K562 (cell line): ENCODE measurements at regions not wholly inside any gene's neighbourhood (a gene's known extent, or its start where the extent isn't known, plus 50 kb on each side); places are given as distances from the start of the nearest gene placed in this dataset.
A peak's percentile ranks its signal among the peaks of the same experiment; 100 is the strongest.

Source experiments
- CTBP1 ChIP-seq: fragments of 450-650 bp; IDR thresholded peaks from 2 replicates; pipeline ENCODE4 v1.6.1; 2016; ENCODE audit warnings: borderline replicate concordance
- DEAF1 ChIP-seq: fragments of 450-650 bp; formaldehyde crosslinking; IDR thresholded peaks from 2 replicates; pipeline ENCODE4 v1.4.0; 2020; ENCODE audit warnings: mild to moderate bottlenecking, moderate library complexity
- MLX ChIP-seq, 2 experiments: fragments of 450-650 bp in 1 of 2; sonication (generic) in 1 of 2; formaldehyde crosslinking; conservative IDR thresholded peaks; 2 replicates each; pipeline versions ENCODE4 v1.4.0 to v1.8.1; 2020 to 2022; ENCODE audit warnings: mild to moderate bottlenecking in 1 of 2, missing genetic modification reagents in 1 of 2
- RERE ChIP-seq: sonication (generic); formaldehyde crosslinking; IDR thresholded peaks from 2 replicates; pipeline ENCODE4 v1.8.0; 2023; ENCODE audit warnings: missing genetic modification reagents, mild to moderate bottlenecking, borderline replicate concordance
- REST ChIP-seq, 2 experiments: fragments of 450-650 bp; formaldehyde crosslinking in 1 of 2; IDR thresholded peaks; 2 replicates each; pipeline versions ENCODE4 v1.4.0 to v1.6.1; 2014 to 2020; ENCODE audit warnings: mild to moderate bottlenecking in 2 of 2, borderline replicate concordance in 1 of 2, low read depth in 1 of 2
- SMAD2 ChIP-seq: fragments of 150-350 bp; IDR thresholded peaks from 2 replicates; pipeline ENCODE4 v1.6.1; 2014; ENCODE audit warnings: low read depth, mild to moderate bottlenecking, low read length
- ZNF280B ChIP-seq: fragments of 250-450 bp; sonication (Bioruptor Pico); IDR thresholded peaks from 2 replicates; pipeline ENCODE4 v1.5.1; 2021; ENCODE audit warnings: mild to moderate bottlenecking
- ZZZ3 ChIP-seq: fragments of 450-650 bp; IDR thresholded peaks from 2 replicates; pipeline ENCODE4 v1.6.1; 2016; ENCODE audit warnings: antibody characterized with exemption, mild to moderate bottlenecking, moderate library complexity

GRCh38 chr2:38508311-38509039 lies 94.3 kb downstream of the HNRNPLL start (continued):
- peak; percentile 79 for TF ChIP-seq REST (IDR thresholded peaks at IDR 0.05; ENCODE audit: borderline replicate concordance)
- TF ChIP-seq REST (CRISPR knock-in tag; IDR thresholded peaks at IDR 0.05; ENCODE audit: low read depth) = no peak
- TF ChIP-seq ZZZ3 = no peak
- peak; percentile 70 for TF ChIP-seq DEAF1 (CRISPR knock-in tag)
- no peak for TF ChIP-seq ZNF280B (CRISPR knock-in tag)
- no peak for TF ChIP-seq RERE (CRISPR knock-in tag)
- peak; percentile 20; the same call in 1 of the 2 replicates for TF ChIP-seq CTBP1
- no peak for TF ChIP-seq MLX (CRISPR knock-in tag; conservative IDR thresholded peaks at IDR 0.05)
- no peak for TF ChIP-seq SMAD2
